Stimulated activated CD8-positive, alpha-beta memory T cell treated with anti-CD3 and anti-CD28 coated beads, Interleukin-4, amount 100 ng/mL, for 4 hours (primary cell): ENCODE measurements at regions not wholly inside any gene's neighbourhood (a gene's known extent, or its start where the extent isn't known, plus 50 kb on each side); places are given as distances from the start of the nearest gene placed in this dataset.
"Not testable (repeated sequence)": the region's sequence is repeated elsewhere in the genome, so short reads cannot be mapped to it uniquely, and the experiment has no call there.

Experiments
- DNase-seq, 2 donors: peaks; one replicate each; pipeline ENCODE4 v3.0.0-alpha.2; 2020; ENCODE audit warnings: low read depth in 2 of 2, low spot score in 1 of 2

GRCh38 chr18:38826247-38826646 is 1260.6 kb upstream of the CELF4 start:
- no peak for DNase-seq

GRCh38 chr18:38811209-38811608 is 1245.6 kb upstream of the CELF4 start:
- no peak for DNase-seq

DNA sequence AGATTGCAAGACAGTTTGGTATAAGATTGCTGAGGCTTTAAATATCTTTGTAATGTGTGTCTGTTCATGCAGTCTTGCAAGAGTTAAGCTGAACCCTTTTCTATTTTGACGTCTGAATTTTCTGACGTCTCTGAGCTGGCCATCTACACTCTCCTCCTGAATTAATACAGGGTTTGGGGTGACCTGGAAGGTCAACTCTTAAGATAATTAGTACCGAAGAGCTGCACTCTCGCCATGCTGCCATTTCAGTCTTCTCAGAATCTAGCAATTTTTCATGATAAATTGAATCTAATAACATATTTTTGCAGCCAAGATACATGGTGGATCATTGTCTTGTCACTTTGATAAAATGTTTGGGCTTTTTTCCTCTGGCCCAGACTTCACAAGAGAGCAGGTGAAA is 1245.2 kb upstream of the CELF4 start:
- DNase-seq, result no peak

DNA sequence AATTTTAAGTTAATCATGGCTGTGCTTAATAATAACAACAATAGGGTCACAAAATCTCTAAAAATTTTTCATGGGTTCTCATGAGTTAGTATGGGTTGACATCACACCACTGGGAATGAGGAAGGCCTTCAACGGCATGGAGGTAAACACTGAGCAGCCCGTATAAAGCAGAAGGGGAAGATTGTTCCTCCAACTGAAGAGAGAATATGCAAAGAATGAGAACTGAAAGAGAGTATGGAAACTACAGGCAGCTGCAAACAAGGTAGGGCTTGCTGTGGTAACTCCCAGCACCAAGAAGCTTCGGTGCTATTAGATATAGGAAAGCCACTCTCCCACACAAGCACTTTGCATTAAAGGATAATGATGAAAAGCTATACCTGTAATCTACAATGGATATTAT is 1242.3 kb upstream of the CELF4 start:
- no peak for DNase-seq

DNA sequence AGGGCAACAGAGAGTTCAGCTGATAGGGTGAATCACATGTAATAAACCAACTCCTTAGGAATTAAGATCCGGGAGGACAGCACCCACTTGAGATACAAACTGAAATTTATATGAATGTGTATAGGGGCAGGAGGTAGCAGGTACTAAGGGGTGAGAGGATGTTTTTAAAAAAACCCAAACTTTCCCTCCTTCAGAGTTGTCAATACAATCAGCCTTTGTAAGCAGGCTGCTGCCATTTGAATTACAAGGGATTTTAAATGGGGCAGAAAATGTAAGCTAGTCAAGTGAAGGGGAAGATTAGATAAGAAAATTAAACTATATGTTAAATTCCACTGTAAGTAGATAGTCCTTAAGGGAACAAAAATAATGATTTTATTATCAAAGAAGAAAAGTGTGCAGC is 1239.7 kb upstream of the CELF4 start:
- DNase-seq, result no peak

- DNase-seq, result no peak
These were observed 1236.0 kb upstream of the CELF4 start for GRCh38 chr18:38801640-38802039.

DNA sequence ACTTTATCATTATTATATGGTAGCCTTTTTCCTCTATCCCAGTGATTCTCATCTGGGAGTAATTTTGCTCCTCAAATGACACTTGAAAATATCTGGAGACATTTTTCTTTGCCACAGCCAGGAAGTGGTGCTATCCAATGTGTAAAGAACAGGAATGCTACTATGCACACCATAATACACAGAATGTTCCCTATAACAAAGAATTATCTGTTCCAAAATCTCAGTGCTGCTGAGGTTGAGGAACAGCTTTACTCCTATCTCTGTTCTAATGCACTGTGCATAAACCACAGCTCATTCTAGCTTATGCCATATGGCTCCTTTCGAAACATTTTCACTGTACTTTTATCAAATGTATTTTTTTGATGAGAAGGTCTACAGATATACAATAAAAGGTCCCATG is 1231.2 kb upstream of the CELF4 start:
- DNase-seq, result no peak

DNA sequence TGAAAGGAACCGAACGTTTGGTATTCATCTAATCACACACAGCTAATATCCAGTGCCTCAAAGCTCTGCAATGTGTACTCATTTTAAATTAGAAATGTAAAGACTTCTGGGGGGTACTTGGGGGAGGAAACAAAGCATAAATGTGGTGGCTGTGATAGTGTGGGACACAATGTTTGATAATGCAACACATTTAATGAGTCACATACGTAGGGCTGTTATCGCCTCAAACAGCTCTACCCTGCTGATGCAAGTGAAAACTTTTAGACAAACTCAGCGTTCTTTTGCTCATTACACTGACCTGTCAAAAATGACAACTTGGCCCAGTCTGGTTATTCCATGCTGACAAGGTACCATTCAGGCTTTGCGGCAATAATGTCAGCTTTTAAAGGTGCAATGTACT is 1227.1 kb upstream of the CELF4 start:
- DNase-seq, result no peak

DNA sequence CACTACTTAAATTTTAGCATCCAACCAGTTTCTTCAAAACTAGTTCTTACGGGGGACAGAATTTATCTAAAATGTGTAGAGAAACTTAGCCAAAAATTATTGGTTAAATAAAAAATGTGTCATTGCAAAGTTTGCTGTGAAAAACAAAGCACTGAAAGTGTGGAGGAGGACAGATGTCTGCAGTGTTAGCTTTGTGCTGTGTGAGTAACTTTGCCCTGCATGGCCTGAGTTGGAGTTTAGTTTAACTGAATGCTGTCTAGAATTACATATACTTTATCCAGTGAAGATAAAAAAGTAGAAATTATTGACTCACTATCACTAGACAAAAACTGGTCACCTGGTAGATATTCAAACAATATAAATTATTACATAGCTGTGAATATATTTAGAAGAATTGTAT is 1225.2 kb upstream of the CELF4 start:
- DNase-seq, result no peak

DNA sequence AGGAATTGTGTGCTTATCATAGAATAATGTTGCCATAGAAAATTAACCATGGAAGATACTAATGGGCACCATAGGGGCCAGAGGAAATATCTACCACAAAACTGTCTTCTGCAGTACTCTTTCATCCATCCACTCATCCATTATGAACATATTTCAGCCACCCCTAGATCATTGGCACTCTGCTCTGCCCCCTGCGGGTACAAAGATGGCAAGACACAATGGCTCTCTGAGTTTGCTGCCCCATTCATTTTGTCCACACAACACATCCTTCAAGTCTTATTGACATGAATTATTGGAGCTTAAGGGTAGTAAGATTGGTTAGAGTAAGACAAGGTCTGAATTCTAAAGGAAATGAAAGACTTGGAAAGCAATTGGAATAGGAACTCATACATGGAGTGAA is 1224.7 kb upstream of the CELF4 start:
- no peak for DNase-seq

- no peak for DNase-seq
These were observed 1223.5 kb upstream of the CELF4 start for GRCh38 chr18:38789141-38789540.

GRCh38 chr18:38786906-38787305 is 1221.3 kb upstream of the CELF4 start:
- DNase-seq, result no peak

DNA sequence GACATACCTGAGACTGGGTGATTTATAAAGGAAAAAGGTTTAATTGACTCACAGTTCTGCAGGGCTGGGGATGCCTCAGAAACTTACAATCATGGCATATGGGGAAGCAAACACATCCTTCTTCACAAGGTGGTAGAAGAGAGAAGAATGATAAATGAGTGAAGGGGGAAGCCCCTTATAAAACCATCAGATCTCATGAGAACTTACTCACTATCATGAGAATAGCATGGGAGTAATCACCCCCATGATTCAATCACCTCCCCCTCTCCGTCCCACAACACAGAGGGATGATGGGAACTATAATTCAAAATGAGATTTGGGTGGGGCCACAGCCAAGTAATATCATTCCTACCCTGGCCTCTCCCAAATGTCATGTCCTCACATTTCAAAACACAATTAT is 1206.0 kb upstream of the CELF4 start:
- DNase-seq, result not testable (repeated sequence)

- no peak for DNase-seq
These were observed 1202.9 kb upstream of the CELF4 start for GRCh38 chr18:38768504-38768903.

- DNase-seq, result no peak
These were observed 1193.9 kb upstream of the CELF4 start for GRCh38 chr18:38759457-38759856.

GRCh38 chr18:38756436-38756835 is 1190.8 kb upstream of the CELF4 start:
- no peak for DNase-seq

DNA sequence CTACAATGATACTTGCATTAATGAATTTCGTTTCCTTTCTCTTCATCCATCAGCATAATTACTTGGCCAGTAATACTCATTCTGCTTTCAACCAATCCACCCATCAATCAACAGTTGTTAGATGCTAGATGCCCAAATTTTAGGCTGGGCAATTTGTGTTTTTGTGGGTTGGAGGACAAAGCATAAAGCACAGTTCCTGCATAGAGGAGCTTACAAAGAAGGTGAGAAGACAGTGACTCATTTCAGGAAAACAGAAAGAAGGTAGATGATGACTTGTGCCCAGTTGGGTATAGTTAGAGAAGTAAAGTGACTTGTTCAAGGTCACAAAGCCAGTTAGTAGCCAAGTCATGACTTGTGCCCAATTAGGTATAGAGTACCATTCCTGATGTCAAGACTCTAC is 1186.8 kb upstream of the CELF4 start:
- no peak for DNase-seq

DNA sequence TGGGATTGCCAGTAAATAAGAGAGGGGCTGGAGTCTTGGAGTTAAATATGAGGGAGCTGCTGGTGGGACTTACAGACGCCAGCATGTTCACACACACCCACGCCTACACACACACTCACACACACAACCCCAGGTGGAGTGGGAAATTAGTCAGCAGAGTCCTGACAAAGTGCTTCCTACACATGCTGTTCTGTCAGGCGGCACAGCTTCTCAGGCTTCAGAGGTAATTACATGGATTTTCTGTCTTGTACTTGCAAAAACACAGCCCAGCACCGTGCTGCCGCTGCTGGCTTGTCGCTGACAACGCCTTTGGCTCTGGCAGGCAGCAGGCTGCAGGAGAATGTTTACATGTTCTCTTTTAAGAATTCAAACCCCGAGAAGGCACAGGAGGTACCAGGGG is 1186.3 kb upstream of the CELF4 start:
- DNase-seq, result no peak

GRCh38 chr18:38751211-38751610 is 1185.6 kb upstream of the CELF4 start:
- DNase-seq, result no peak

GRCh38 chr18:38750751-38751150 is 1185.2 kb upstream of the CELF4 start:
- no peak for DNase-seq

- no peak for DNase-seq
These were observed 1181.6 kb upstream of the CELF4 start for GRCh38 chr18:38747153-38747552.

DNA sequence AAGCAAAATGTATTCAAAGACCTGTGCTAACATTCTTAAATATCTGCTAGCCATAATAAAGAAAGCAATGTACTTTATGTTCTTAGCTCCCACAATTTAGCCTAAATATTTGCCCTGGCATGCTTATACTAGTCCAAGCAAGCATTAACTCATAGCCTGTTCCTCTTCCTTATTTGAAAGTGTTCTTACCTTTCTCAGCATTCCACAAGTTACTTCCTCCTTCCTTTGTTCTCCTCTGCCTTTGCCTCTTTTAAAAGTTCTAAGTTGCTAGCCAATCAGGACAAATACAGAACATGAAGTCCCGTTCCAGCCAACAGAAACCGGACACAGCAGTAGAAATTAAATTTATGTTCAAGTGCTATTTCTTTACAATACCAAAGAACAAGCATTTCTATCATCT is 1154.6 kb upstream of the CELF4 start:
- not testable (repeated sequence) for DNase-seq

DNA sequence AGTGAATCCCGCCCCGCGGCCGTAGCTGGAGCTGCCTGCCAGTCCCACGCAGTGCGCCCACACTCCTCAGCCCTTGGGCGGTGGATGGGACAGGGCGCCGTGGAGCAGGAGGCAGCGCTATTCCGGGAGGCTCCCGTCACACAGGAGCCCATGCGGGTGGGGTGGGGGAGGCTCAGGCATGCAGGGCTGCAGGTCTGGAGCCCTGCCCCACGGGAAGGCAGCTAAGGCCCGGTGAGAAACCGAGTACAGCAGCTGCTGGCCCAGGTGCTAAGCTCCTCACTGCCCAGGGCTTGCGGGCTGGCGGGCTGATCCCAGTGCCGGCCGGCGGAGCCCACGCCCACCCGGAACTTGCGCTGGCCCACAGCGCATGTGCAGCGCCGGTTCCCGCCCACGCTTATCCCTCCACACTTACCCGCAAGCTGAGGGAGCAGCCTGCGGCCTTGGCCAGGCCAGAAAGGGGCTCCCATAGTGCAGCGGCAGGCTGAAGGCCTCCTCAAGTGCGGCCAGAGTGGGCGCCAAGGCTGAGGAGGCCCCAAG is 1152.8 kb upstream of the CELF4 start:
- DNase-seq, result no peak

DNA sequence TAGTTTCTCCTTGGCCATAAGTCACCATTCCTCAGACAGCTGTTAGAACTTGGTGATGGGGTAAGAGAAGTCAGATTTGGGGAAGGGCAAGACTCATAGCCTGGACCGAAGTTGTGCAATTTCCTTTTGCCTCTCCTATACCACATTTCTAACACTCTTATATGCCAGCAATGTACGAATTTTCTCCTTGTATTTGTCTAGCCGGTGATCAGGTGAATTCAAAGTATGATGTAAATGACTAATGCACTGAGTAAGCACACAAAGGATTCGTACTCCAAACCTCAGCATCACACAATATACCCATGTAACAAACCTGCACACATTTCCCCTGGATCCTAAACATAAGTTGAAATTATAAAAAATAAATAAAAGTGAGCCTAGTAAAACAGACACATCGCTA is 1143.5 kb upstream of the CELF4 start:
- DNase-seq, result no peak
